ENCODE measurements at regions not wholly inside any gene's neighbourhood (a gene's known extent, or its start where the extent isn't known, plus 50 kb on each side); places are given as distances from the start of the nearest gene placed in this dataset.

- peak overlapping the region; percentile 70 for H3K27ac Mint-ChIP-seq
- H3K27me3 Mint-ChIP-seq (ENCODE audit: insufficient read depth) = no peaks in the 10 kb centered on the region; the same call in 1 of the 2 replicates
- TF ChIP-seq, protein P1, sequence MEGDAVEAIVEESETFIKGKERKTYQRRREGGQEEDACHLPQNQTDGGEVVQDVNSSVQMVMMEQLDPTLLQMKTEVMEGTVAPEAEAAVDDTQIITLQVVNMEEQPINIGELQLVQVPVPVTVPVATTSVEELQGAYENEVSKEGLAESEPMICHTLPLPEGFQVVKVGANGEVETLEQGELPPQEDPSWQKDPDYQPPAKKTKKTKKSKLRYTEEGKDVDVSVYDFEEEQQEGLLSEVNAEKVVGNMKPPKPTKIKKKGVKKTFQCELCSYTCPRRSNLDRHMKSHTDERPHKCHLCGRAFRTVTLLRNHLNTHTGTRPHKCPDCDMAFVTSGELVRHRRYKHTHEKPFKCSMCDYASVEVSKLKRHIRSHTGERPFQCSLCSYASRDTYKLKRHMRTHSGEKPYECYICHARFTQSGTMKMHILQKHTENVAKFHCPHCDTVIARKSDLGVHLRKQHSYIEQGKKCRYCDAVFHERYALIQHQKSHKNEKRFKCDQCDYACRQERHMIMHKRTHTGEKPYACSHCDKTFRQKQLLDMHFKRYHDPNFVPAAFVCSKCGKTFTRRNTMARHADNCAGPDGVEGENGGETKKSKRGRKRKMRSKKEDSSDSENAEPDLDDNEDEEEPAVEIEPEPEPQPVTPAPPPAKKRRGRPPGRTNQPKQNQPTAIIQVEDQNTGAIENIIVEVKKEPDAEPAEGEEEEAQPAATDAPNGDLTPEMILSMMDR (IDR thresholded peaks at IDR 0.05) = no peak
- H3K36me3 Mint-ChIP-seq (ENCODE audit: low read depth) = no peaks in the 10 kb centered on the region
- no peak overlapping the region for H3K4me3 Mint-ChIP-seq
- H3K4me1 Mint-ChIP-seq (ENCODE audit: low read depth) = peaks cover 34% of the 10 kb centered on the region
- DNase-seq = peak; percentile 25
- no peaks in the 10 kb centered on the region for H3K9me3 Mint-ChIP-seq
These were observed 175.7 kb upstream of the INHBA start for GRCh38 chr7:41878309-41879295.

DNA sequence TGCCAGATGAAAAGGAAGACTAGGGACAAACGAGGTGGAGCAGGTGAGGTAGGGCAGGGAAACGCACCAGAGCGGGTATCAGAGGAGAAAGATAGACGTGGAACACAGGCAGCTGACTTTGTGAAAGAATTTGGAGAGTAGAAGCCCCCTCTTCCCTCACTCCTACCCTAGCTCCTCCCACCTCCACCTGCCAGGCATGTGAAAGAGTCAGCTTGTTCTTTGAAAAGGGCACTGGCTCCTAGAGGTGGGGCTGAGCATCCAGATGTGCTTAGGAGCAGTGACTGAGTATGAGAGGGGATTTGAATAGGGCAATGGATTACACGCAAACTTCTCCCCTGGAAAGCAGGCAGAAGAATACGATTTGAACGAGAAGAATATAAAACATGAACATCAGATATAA, 174.2 kb upstream of the INHBA start:
- peaks cover 43% of the 10 kb centered on the region for H3K4me1 Mint-ChIP-seq (ENCODE audit: low read depth)
- peaks cover 3% of the 10 kb centered on the region for H3K27me3 Mint-ChIP-seq (ENCODE audit: insufficient read depth)
- TF ChIP-seq, protein P1 (IDR thresholded peaks at IDR 0.05) = no peak
- no peaks in the 10 kb centered on the region for H3K36me3 Mint-ChIP-seq (ENCODE audit: low read depth)
- no peak overlapping the region for H3K4me3 Mint-ChIP-seq
- H3K27ac Mint-ChIP-seq = no peak overlapping the region
- H3K9me3 Mint-ChIP-seq = no peaks in the 10 kb centered on the region
- no peak for DNase-seq

- Mint-ChIP-seq H3K4me3 (no peak overlapping the region), H3K36me3 (ENCODE audit: low read depth) (no peaks in the 10 kb centered on the region), H3K27me3 (ENCODE audit: insufficient read depth) (peaks cover 3% of the 10 kb centered on the region), H3K4me1 (ENCODE audit: low read depth) (peaks cover 41% of the 10 kb centered on the region), H3K9me3 (no peaks in the 10 kb centered on the region), H3K27ac (no peak overlapping the region)
- DNase-seq = no peak
- TF ChIP-seq, protein P1 (IDR thresholded peaks at IDR 0.05) = no peak
These were observed 172.6 kb upstream of the INHBA start for GRCh38 chr7:41875513-41875912.

- TF ChIP-seq, protein P1 (IDR thresholded peaks at IDR 0.05) = no peak
- Mint-ChIP-seq H3K27me3 (ENCODE audit: insufficient read depth) (peaks cover 3% of the 10 kb centered on the region; the same call in 1 of the 2 replicates), H3K36me3 (ENCODE audit: low read depth) (no peaks in the 10 kb centered on the region), H3K4me3 (no peak overlapping the region), H3K9me3 (no peaks in the 10 kb centered on the region), H3K4me1 (ENCODE audit: low read depth) (peaks cover 41% of the 10 kb centered on the region), H3K27ac (no peak overlapping the region)
- DNase-seq = no peak
These were observed 171.4 kb upstream of the INHBA start for GRCh38 chr7:41874201-41874785.

- H3K9me3 Mint-ChIP-seq = no peaks in the 10 kb centered on the region
- H3K36me3 Mint-ChIP-seq (ENCODE audit: low read depth) = no peaks in the 10 kb centered on the region
- peaks cover 41% of the 10 kb centered on the region for H3K4me1 Mint-ChIP-seq (ENCODE audit: low read depth)
- TF ChIP-seq, protein P1 (IDR thresholded peaks at IDR 0.05) = no peak
- H3K27ac Mint-ChIP-seq = no peak overlapping the region
- no peak for DNase-seq
- H3K4me3 Mint-ChIP-seq = no peak overlapping the region
- H3K27me3 Mint-ChIP-seq (ENCODE audit: insufficient read depth) = peaks cover 3% of the 10 kb centered on the region; the same call in 1 of the 2 replicates
These were observed 170.9 kb upstream of the INHBA start for GRCh38 chr7:41873741-41874140.
